GM10266 (cell line): ENCODE measurements at regions not wholly inside any gene's neighbourhood (a gene's known extent, or its start where the extent isn't known, plus 50 kb on each side); places are given as distances from the start of the nearest gene placed in this dataset.
A peak's percentile ranks its signal among the peaks of the same experiment; 100 is the strongest.

Source experiments
- DNase-seq: peaks from one replicate; pipeline ENCODE4 v3.0.0; 2012; ENCODE audit errors: extremely low spot score
- TF ChIP-seq, protein P1 (sequence below): IDR thresholded peaks from 2 replicates; pipeline ENCODE4 v1.5.1; 2012; ENCODE audit warnings: mild to moderate bottlenecking, low read depth; ENCODE audit not compliant: control insufficient read depth, insufficient read depth; ENCODE audit errors: missing control alignments

DNA sequence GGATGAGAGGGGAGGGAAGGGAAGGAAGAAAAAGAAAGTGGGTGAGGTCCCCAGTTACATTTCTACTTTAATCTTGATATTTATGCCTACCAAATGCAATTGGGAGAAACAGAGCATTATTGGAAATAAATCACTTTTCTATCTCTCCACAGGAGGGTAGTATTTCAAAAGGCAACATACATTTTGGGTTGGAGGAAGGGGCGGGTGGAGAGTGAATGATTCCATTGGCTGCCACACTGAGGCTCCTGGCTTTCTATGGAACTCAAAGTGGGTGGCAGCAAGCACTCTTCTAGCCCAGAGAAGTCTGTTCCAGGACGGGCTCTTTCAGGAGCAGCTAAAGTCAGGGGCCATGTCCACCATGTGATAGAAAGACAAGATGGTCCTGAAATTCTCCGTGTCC lies 441.3 kb downstream of the DAD1 start:
- DNase-seq, result no peak
- TF ChIP-seq, protein P1, sequence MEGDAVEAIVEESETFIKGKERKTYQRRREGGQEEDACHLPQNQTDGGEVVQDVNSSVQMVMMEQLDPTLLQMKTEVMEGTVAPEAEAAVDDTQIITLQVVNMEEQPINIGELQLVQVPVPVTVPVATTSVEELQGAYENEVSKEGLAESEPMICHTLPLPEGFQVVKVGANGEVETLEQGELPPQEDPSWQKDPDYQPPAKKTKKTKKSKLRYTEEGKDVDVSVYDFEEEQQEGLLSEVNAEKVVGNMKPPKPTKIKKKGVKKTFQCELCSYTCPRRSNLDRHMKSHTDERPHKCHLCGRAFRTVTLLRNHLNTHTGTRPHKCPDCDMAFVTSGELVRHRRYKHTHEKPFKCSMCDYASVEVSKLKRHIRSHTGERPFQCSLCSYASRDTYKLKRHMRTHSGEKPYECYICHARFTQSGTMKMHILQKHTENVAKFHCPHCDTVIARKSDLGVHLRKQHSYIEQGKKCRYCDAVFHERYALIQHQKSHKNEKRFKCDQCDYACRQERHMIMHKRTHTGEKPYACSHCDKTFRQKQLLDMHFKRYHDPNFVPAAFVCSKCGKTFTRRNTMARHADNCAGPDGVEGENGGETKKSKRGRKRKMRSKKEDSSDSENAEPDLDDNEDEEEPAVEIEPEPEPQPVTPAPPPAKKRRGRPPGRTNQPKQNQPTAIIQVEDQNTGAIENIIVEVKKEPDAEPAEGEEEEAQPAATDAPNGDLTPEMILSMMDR, result no peak

DNA sequence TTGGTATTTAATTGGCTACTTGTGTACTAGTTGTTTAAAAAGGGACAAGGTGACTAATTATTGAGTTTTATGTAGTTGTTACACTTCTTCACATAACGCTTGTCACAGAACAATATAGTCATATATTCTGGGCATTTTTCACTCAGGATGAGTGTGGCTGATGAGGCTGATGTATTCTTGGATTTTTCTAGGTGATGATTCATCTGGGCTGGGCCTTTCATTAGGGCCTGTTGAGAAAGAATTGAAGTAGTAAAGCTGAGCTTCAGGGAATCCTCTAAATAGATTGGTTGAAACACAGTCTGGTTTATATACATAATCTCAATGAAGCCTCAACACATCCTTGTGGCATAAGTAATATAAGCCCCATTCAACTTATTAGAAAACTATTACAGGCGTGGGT lies 445.7 kb downstream of the DAD1 start:
- TF ChIP-seq, protein P1, result no peak
- DNase-seq, result no peak

DNA sequence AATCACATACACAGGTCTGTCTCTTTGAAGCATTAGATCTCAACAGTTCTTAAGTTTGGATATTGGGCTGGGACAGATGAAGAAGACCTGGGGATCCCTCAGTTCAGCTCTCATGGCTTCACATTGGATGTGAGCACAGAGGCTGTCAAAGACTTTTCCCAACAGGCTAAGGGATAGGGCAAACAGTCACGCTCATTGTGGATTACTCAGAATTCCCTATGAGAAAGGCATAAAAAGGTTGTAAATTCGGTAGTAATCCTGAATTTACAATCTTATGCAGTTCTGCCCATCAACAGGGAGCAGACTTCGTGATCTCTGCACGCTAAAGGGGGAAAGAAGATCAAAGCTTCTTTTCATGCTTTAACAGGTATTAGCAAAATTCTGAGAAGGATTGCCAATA lies 448.4 kb downstream of the DAD1 start:
- TF ChIP-seq, protein P1, result no peak

DNA sequence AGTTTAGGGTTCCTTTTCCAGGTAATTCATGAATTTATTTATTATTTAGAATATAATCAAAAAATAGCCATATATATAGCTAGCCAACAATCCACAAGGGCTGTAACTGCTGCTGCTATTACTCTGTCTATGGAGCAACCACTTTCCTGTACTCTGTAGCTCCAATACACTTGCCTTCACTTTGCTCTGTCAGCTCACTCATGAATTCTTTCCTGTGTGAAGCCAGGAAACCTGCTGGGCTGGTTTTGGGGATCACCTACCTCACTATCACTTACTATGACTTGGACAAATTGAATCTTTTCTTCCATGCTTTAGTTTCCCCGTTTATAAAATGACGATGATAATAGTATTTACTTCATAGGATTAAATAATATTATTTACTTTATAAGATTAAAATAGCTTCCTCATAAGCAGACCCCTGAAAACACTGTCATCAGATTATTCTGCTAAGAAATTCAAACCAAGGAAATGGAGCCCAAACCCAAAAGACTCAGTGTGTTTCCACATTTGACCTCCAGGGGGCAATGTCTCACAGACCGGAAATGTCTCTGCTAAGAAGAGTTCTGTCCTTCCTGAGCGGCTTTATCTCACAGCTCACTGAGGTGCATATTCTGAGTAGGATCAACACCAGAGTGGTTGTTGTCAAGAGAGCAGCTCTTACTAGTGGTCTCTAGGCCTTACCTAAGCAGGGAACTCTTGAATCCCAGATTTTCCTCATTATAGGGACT lies 457.1 kb downstream of the DAD1 start:
- TF ChIP-seq, protein P1, result peak; percentile 48
- DNase-seq, result no peak

More for the DNA sequence above, 448.4 kb downstream of the DAD1 start:
- no peak for DNase-seq

GRCh38 chr14:22124073-22124613 lies 450.5 kb upstream of the OR4E1 start:
- no peak for DNase-seq
- TF ChIP-seq, protein P1, result no peak

- no peak for DNase-seq
- TF ChIP-seq, protein P1, result no peak
Measured at GRCh38 chr14:22122829-22123560, 449.4 kb upstream of the OR4E1 start.
